OCI-LY7 (cell line): ENCODE measurements at regions not wholly inside any gene's neighbourhood (a gene's known extent, or its start where the extent isn't known, plus 50 kb on each side); places are given as distances from the start of the nearest gene placed in this dataset.

Experiments used
- CTCF ChIP-seq: fragments of 200-600 bp; sonication (generic); conservative IDR thresholded peaks from 2 replicates; pipeline ENCODE4 v1.5.1; 2014; ENCODE audit warnings: mild to moderate bottlenecking, antibody characterized with exemption, low read length, moderate library complexity, mixed read lengths
- EZH2phosphoT487 ChIP-seq: fragments of 200-600 bp; sonication (generic); IDR thresholded peaks from 2 replicates; pipeline ENCODE4 v1.6.1; 2018; ENCODE audit warnings: low read depth, borderline replicate concordance, mild to moderate bottlenecking, mixed run types, antibody characterized with exemption, low read length, moderate library complexity, mixed read lengths

GRCh38 chrX:39605866-39606265 is 491.9 kb downstream of the BCOR start:
- TF ChIP-seq CTCF (no peak), EZH2phosphoT487 (no peak)
